H4 (cell line): ENCODE measurements at regions not wholly inside any gene's neighbourhood (a gene's known extent, or its start where the extent isn't known, plus 50 kb on each side); places are given as distances from the start of the nearest gene placed in this dataset.

Experiments used
- DNase-seq: peaks from one replicate; pipeline ENCODE4 v3.0.0-alpha.2; 2015; ENCODE audit warnings: low spot score

DNA sequence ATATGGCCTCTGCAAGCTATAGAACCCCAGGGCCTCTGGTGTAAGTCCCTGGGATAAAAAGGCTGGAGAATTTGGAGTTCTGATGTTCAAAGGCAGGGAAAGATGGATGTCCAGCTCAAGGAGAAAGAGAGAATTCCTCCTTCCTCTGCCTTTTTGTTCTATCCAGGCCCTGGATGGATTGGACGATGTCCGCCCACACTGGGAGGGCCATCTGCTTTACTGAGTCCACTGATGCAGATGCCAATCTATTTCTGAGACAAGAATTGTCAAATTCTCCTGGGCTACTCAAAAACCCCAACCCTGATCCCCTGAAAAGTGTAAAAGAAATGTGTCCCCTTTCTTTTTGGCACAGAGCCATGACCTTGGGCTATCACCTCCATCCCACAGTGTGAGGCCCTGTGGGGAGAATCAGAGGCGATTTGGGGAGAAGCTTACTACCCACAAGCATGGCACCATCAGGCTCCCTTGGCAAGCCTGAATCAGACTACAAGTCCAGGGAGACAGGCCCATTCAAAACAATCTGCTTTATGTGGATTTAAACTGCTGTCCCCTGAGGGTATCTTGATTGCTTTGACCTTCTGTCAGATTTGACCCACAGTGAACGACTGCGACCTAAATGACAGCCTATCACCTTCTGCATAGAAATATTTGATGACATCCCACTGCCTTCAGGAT, 334.0 kb downstream of the NUAK1 start:
- DNase-seq: no peak

DNA sequence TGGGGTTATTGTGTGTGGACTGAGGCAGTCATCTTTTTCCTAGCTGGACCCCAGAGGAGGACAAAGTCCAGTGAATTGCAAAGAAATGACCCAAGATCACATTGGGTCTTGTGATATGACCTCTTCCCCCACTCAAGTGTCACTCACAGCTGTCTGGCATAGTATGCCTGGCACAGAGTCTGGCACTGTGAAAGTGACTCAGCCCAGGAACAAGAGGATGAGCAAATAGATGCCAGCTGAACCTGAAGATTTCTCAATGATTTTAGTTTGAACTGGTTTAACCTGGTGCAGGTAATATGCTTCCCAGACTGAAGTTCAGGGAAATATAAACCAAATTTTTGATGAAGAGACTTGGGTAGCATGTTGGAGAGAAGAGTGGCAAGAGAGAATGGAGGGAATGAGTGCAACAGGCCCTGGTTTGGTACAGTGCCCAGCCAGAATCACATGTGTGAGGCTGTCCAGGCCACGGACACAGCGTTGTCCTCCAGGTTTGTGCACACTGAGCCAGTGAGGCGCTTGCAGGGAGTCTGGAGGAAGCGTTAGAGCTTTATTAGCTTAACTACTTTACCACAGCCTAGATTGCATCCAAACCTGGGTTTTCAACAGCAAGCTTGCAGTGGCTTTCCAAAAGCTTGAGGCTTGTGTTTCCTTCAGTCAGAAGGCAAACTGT, 332.9 kb downstream of the NUAK1 start:
- DNase-seq: no peak

DNA sequence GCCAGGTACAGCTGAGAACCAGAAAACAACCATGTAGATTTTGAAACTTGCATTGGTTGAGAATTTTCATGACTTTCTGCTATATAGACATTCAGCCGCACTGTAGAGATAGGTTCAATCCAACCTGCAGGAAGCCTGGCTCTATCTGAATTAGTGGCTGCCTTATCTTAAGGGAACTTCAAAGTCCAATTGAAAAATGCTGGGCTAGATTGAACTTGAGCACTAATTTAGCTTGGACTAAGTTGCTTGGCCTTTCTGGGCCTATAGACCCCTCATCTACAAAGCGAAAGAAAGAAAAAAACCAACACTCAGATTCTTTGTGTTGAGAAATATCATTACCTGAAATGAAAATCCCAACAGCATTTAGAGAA, 332.4 kb downstream of the NUAK1 start:
- no peak for DNase-seq

DNA sequence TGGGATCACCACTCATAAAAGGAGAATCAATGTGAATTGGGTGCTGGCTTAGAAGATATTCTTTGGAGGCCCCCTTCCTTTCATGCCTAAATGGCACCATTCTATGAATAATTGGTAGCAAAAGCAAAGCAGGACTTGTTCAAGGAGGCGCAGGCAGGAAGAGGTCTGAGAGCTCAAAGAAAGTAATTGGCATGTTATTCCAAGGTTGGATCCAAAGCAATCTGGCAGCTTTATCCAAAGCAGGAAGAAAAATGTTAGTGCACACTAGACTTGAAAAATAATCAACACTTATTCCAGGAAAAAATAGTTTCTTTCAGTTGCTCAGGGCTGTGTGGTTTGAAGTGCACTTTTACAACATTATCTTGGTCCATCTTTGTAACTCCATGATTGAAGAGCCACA, 326.4 kb downstream of the NUAK1 start:
- DNase-seq: no peak

DNA sequence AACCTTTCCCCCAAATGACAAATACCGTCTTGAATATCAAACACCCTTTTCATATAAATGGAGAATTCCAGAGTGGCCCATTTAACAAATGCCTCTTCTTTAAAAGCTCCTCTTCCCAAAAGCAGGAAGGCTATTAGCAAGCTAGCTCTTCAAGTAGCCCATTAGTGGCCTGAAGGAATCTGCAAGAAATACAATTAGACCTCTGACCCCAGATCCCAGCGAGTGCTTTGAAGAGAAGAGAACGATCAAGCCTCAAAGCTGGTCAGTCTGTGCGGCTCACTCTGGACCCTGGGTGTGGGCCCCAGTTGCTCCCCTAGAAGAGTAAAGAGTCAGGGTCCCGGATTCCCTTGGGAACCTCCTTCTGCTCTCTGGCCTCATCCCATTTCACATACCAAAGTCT, 325.6 kb downstream of the NUAK1 start:
- no peak for DNase-seq

DNA sequence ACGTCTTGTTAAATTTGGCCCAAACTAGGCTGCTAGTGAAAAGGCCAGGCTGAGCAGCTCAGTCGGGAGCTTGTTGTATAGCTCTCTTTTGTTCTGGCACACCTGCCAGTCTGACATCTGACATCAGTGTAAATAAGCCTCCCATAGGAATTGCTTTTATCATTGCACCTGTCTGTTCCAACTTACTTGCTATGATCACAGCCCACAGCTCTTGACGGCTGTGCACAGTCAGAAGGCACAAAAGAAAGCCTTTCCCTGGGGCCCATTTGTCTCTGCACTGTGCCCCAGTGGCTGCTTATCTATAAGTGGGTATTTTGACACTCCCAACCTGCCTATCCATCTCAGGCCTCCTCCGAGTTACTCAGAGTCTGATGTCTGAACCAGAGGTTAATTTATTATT, 324.5 kb downstream of the NUAK1 start:
- DNase-seq: no peak

DNA sequence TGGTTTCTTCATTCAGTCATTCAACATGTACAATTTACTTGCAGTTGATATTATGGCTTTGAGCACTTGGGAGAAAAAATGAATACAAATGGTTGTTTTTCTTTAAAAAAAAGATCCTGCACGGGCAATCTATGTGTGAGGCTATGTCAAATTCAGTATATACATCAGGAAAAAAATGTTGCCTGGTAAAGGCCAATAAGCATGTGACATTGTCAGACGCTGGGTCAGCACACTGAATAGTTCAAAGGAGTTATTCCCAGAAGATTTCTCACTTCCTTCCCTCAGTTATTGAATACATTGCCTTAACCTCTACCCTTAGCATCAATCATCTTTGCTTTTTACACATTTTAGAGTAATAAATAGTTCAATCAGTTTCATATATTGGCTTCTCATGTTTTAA, 319.2 kb downstream of the NUAK1 start:
- DNase-seq: no peak

DNA sequence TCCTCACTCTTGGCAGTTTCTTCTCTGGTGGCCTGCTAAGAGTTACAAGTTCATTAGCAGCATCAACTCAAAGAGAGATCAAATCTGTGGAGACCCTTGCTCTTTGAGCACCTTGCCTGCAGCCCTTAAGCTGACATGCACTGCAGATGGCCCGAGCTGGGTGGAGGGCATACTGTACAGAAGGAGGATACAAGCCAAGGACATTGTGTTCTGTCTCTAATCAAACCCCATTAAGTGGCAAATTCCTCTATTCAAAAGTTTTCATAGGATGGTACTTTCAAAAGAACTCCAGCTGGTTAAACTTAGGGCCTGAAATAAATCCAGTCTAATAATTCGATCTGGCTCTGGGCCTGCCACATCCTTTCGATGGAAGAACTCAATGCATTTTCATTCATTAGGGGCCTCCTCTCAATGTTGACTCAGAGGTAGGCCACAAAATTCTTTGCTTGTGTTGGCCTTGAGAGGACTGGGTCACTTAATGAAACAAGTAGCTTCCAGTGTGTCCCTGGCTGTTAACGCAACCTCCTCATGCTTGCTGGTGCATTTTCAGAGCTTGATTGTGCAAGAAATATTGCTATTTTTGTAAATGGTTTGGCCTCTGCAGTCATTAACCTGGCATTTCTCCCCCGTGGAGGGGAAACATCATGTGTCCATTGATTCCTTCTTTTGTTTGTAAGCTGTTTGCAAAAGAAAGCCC, 318.2 kb downstream of the NUAK1 start:
- no peak for DNase-seq

DNA sequence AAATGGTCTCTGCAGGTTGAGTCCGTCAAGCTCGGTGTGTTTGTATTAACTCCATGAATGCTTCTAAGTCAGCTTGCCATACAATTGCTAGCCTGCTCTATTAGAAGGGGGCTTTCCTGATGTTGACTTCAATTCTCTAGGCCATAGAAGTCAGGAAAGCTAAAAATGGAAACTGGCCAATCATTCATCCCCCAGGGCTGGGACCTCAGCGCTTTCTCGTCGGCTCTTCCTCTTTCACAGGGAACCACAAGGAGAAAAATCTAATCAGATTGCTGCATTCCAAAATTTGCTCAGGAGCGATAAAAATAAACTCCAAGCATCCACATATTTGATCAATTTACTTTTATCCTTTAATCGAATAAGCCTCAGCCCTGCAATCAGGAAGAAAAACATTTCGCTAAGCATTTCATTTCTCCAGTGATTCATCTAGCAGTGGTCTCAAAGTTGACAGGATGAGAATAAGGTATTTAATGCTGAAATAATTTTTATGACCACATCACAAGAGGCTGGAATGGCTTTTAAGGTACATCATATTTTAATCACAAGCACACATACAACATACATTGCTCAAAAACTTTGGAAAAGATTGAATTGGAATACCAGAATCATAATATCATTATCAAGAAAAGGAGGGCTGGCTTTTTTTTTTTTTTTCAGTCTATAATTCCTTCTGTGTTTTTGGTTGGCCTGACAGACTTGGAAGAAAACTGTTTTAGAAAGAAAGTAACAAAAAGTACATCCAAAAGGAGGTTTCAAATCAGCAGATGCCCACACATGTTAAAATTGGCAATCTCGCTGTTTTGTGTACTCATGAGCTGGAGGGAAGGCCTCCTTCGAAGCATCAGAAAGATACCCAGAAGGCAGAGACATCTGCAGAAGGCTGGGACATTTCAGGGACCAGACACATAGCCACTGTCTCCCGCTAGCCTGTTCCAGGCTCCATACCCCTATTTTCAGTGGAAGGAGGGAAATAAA, 316.3 kb downstream of the NUAK1 start:
- DNase-seq: no peak

DNA sequence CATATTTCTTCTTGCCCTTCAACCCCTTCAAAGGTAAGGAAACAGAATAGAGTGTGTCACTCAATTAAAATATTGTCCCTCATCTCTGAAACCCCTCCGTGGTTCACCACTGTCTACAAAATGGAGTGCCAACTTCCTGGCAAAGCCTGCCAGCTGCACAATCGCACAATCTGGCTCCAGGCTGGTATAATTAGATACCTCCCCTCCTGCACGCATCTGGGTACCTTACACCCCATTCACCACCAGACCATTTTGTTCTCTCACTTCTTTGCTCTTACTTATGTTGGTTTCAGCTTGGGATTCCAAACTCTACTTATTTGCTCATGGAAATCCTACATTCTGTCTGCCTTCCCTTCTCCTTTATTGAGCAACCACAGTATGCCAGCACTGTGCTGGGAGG, 314.9 kb downstream of the NUAK1 start:
- DNase-seq: no peak

DNA sequence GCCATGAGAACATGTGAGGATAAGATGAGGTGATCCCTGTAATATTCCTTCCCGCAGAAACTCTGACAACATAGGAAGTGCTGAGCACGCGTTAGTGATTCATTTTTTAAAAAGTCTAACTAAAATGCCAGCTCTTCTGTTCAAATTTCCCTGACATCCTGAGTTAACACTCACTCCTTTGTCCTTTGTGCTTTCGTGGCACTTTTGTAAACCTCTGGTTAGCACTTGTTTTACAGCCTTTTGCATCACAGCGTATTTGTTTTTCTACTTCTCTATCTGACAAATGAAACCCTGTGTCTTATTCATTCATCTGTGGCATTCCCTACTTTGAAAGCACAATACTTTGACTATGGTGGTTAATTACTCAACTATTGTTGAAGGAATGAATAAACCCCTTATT, 313.6 kb downstream of the NUAK1 start:
- DNase-seq: no peak

DNA sequence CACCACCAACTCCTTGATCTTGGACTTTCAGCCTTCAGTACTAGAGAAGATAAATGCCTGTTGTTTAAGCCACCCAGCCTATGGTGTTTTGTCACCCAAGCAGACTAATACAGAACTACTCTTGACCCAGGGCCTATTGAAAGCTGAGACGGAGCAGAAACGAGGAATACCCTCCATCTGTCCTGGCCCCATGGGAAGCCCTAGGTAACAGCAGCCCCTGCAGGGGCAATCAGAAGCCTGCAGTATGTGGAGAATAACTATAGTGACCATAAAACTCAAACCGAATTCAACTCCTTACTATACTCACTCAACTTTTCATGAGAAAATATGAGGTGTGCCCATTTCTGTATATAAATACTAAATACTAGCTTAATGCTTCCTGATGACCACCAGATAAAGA, 307.4 kb downstream of the NUAK1 start:
- no peak for DNase-seq

DNA sequence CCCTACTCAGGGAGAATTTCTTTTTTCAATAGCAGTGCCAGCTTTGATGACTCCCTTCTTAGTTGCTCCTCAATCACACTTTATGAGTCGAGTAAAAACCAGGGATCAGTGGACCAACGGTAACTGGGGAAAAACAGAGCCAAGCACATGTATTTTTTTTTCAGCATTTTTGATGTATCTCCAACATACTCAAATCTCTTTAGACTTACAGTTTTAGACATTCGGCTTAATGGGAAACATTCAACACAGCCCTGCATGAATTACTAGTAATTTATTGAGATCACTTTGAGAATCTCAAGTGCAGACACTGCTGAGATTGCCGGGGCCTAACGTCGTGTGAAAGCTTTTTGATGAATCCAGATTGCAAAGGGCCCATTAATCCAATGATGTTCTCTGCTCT, 306.7 kb downstream of the NUAK1 start:
- DNase-seq: no peak

DNA sequence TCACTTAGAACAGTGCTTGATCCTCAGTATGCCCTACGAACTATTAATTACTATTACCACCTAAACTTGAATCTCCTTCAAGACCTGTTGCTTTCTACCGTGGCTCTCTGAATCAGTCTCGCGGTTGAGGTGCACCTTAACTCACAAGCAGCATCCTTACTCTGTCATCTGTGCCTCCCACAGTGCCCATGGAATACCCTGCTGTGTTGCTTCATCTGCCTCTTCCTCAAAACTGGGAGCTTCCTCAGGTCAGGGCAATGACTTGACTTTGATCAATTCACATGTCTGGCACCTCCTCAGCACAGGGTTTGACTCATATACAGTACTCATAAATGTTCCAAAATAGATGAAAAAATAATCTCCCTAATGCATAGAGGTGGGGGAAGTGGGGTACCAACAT, 305.9 kb downstream of the NUAK1 start:
- DNase-seq: no peak

DNA sequence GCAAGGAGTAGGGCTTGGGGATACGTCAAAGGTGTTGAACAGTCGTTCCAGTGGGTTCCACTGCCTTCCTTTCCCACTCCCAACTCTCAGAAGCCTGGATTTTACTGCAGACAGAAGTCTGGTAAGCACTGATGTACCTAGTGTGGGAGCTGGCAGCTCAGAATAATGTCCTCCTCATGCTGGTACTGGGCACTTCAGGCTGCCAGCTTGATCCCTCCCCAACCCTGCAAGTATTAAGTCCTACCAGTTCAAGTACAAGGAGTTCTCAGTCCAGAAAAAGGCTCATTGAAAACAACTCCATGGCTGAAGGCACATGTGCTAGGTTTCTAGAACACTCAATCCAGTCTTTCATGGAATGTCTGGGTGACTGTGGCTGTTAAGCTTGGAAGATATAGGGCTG, 304.3 kb downstream of the NUAK1 start:
- DNase-seq: no peak

DNA sequence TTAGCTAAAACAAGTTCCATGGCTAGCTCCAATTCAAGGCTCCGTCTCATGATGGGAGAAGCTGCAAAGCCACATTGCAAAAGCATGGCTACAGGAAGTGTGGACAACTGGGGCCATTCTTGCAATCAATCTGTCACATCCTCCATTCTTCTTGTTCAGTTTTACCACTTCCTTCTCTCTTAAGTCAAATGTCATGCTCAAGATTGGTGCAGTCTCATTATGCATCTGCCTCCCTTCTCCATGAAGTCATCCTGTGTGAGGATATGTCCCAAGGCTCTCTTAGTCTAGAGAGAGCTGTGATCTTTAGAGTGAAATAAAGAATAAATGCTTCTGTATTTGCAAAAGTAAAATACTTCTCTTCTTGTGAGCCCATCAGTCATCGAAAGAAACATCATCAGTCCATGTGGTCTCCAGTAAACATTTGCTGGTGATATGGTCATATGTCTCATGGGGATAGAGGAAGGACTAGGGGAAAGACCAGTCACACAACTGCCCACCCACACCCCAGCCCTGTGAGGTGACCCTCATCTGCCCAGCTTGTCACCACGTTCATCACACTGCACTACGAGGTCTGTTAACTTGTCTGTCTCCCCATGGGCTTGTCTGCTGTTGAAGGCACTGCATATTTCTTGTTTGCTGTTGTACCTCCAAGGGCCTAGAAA, 303.0 kb downstream of the NUAK1 start:
- no peak for DNase-seq

DNA sequence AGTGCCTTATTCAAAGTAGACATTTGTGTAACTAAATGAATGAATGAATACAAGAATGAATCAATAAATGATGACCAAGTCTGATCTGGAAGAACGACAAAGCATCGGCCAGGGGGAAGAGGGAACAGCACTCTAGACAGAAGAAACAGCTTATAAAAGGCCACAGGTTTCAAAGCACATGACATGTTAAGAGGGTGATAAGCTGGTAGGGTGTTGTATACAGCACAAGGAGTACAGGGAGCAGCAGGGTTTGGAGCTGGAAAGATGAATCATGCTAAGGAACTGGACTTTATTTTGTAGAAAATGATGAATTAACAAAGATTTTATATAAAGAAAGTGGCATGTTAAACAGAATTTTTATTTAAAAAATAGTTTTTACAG, 302.5 kb downstream of the NUAK1 start:
- no peak for DNase-seq

DNA sequence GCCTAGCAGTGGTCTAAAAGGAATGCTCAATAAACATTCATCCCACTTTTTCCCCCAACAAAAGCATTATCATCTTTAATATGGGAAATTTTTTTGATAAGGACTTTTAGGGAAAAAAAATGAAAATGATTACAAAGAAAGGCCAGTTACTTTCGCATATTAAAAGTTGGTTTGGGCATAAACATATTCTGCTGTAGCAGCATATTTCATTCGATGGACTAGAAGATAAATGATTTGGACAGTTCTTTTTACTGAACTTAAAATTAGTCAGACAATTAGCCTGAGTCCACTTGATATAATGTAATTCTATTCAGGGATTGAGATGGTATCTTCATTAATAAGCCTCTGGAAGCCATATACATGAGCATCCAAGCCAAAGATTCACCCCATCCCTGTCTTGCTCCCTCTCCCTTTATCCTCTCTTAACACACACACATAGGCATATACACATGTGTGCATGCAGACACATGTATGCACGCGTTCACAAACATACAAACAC, 299.1 kb downstream of the NUAK1 start:
- DNase-seq: no peak

DNA sequence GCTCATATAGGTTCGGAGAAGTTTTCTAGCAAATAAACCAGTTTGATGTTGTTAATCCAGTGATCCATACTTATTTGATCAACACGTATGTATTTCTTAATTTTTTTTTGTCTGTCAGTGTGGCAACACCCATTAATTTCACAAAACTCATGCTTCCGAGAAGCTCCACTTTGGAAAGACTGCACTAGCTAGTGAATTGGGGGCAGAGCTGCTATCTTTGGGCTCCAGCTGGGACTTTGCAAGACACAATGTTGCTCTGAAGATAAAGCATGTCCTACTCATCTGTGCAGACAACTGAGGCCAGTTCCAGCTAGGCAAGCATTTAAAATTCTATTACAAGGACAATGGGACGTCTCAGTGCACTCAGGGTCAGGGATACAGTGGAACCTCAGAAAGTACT, 298.4 kb downstream of the NUAK1 start:
- DNase-seq: no peak

DNA sequence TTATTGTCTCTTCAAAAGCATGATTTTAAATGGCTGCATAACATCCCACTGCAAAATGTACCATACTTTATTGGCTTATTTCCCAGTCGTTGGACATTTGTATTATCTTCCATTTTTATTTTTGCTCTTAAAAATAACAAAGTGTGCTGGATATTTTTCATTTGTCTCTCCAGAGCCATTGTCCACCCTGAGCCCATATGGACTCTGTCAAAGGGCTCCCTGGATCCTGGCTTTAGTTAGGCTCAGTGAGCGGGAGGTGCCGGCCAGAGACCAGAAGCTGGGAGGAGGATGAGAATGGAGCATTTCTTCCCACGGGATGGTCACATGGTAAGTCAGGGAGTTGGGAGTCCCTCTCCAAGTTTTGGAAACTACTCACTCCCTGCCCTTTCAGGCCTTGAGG, 296.9 kb downstream of the NUAK1 start:
- DNase-seq: no peak

DNA sequence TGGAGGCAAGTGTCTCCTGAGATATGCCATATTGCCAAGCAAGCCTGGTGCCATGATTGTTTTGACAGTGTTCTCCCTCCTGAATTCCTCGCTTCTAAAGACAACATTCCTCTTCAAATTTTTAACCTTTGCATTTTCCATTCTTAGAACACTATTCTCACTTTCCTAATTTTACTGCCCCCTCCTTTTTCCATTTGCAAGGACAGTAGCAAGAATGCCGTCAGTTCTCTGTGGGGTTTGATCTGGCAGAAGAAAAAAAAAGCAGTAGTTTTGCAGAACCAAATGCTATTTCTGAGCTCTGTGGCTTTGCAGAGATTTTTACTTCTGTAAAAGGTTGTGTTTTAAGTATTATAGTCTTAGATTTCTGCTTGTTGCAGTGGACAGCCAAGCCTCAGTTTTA, 295.2 kb downstream of the NUAK1 start:
- no peak for DNase-seq
